HepG2 (cell line): ENCODE measurements at regions not wholly inside any gene's neighbourhood (a gene's known extent, or its start where the extent isn't known, plus 50 kb on each side); places are given as distances from the start of the nearest gene placed in this dataset.

Experiments
- ATF2 ChIP-seq: sonication (generic); formaldehyde crosslinking; IDR thresholded peaks from 2 replicates; pipeline ENCODE4 v1.4.0; 2020; ENCODE audit warnings: missing genetic modification reagents
- ATF7-NPFF ChIP-seq: sonication (generic); formaldehyde crosslinking; IDR thresholded peaks from 2 replicates; pipeline ENCODE4 v1.8.1; 2023; ENCODE audit warnings: mild to moderate bottlenecking, low read depth, missing genetic modification reagents, moderate library complexity
- CTCF ChIP-seq: sonication (generic); formaldehyde crosslinking; IDR thresholded peaks from 2 replicates; pipeline ENCODE4 v1.5.0; 2020; ENCODE audit warnings: mild to moderate bottlenecking, missing genetic modification reagents, moderate library complexity
- KLF13 ChIP-seq: sonication (generic); formaldehyde crosslinking; IDR thresholded peaks from 2 replicates; pipeline ENCODE4 v1.4.0; 2020; ENCODE audit warnings: mild to moderate bottlenecking, missing genetic modification reagents
- MZF1 ChIP-seq: sonication (generic); formaldehyde crosslinking; IDR thresholded peaks from 2 replicates; pipeline ENCODE4 v1.8.1; 2023; ENCODE audit warnings: mild to moderate bottlenecking, missing genetic modification reagents, borderline replicate concordance
- POLR2A ChIP-seq, 2 experiments: IDR thresholded peaks; 2 replicates each; pipeline ENCODE4 v1.6.1; 2011; ENCODE audit warnings: low read depth in 2 of 2, low read length in 2 of 2, mild to moderate bottlenecking in 1 of 2, moderate library complexity in 1 of 2; ENCODE audit not compliant: insufficient read depth in 1 of 2
- SRSF4 ChIP-seq: fragments of 200-400 bp; formaldehyde crosslinking; IDR thresholded peaks from one replicate; pipeline ENCODE4 v1.6.1; 2018; ENCODE audit warnings: mild to moderate bottlenecking, low read depth, low read length, moderate library complexity; ENCODE audit not compliant: poor library complexity, severe bottlenecking
- ZNF460 ChIP-seq: sonication (generic); formaldehyde crosslinking; IDR thresholded peaks from 2 replicates; pipeline ENCODE4 v1.5.1; 2020; ENCODE audit warnings: missing genetic modification reagents, mild to moderate bottlenecking, borderline replicate concordance
- ZNF777 ChIP-seq: sonication (generic); formaldehyde crosslinking; IDR thresholded peaks from 2 replicates; pipeline ENCODE4 v1.4.0; 2020; ENCODE audit warnings: missing genetic modification reagents
- TF ChIP-seq, protein P1 (sequence below): sonication (generic); formaldehyde crosslinking; IDR thresholded peaks from 2 replicates; pipeline ENCODE4 v1.8.0; 2022; ENCODE audit warnings: missing genetic modification reagents, mild to moderate bottlenecking, inconsistent platforms, borderline replicate concordance

DNA sequence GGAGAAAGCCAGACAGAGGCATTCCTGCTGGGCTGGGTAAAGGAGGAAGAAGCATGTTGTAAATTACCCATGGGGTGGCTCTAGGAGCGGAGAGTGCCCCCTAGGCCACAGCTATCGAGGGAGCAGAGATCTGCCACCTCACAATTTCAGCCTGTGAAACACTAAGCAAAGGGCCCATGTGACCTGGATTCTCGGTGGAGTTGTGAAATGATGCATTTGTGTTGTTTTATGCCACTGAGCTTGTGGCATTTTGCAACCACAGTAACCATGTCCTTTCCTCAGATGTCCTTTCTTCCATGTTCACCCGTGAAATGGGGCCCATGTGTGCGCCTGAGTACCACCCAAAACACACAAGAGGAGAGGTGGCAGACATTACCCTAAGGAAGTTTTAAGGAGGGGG lies 159.3 kb downstream of the SYK start:
- no peak for TF ChIP-seq MZF1 (CRISPR knock-in tag)
- TF ChIP-seq ZNF777 (CRISPR knock-in tag) = no peak
- TF ChIP-seq SRSF4 = no peak
- TF ChIP-seq ATF2 (CRISPR knock-in tag) = no peak
- no peak for TF ChIP-seq CTCF (CRISPR knock-in tag)
- TF ChIP-seq ATF7-NPFF (CRISPR knock-in tag) = no peak
- TF ChIP-seq, protein P1, sequence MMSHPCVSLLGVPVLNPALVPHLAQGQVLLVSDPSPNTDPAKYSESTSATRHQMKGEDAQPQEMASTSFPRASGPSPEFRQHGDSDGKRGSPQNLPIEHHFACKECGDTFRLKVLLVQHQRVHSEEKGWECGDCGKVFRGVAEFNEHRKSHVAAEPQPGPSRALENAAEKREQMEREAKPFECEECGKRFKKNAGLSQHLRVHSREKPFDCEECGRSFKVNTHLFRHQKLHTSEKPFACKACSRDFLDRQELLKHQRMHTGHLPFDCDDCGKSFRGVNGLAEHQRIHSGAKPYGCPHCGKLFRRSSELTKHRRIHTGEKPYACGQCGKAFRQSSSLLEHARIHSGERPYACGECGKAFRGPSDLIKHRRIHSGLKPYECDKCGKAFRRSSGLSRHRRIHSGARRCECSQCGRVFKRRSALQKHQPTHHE (CRISPR knock-in tag) = no peak
- TF ChIP-seq KLF13 (CRISPR knock-in tag) = no peak
- TF ChIP-seq ZNF460 (CRISPR knock-in tag) = no peak
- TF ChIP-seq POLR2A (IDR thresholded peaks at IDR 0.05; ENCODE audit: insufficient read depth in 1 of 2, low read depth in 2 of 2, low read length in 2 of 2) = no peak
